Endodermal cell (in vitro differentiated cells): ENCODE measurements at regions not wholly inside any gene's neighbourhood (a gene's known extent, or its start where the extent isn't known, plus 50 kb on each side); places are given as distances from the start of the nearest gene placed in this dataset.
"Not testable (repeated sequence)": the region's sequence is repeated elsewhere in the genome, so short reads cannot be mapped to it uniquely, and the experiment has no call there.

ENCODE experiments used
- DNase-seq: peaks from one replicate; pipeline ENCODE4 v3.0.0-alpha.2; 2017
- H3K27ac ChIP-seq: 2 replicates; pipeline ENCODE4 v1.5.1; 2013; ENCODE audit warnings: mild to moderate bottlenecking, low read depth, low read length, moderate library complexity
- H3K27me3 ChIP-seq: 2 replicates; pipeline ENCODE4 v1.6.1; 2013; ENCODE audit warnings: mild to moderate bottlenecking, low read length, moderate library complexity; ENCODE audit not compliant: insufficient read depth, control insufficient read depth, poor library complexity, severe bottlenecking
- H3K36me3 ChIP-seq: 2 replicates; pipeline ENCODE4 v1.7.0; 2013; ENCODE audit warnings: mild to moderate bottlenecking, low read length, moderate library complexity; ENCODE audit not compliant: control insufficient read depth, insufficient read depth
- H3K4me1 ChIP-seq: one replicate; pipeline ENCODE4 v1.7.0; 2013; ENCODE audit warnings: low read length; ENCODE audit not compliant: control insufficient read depth, insufficient read depth
- H3K4me3 ChIP-seq: 2 replicates; pipeline ENCODE4 v1.5.1; 2013; ENCODE audit warnings: mild to moderate bottlenecking, low read length, moderate library complexity
- H3K9ac ChIP-seq: 2 replicates; pipeline ENCODE4 v1.6.1; 2013; ENCODE audit warnings: mild to moderate bottlenecking, low read length, moderate library complexity; ENCODE audit not compliant: poor library complexity, severe bottlenecking; ENCODE audit errors: extremely low read depth
- H3K9me3 ChIP-seq: 2 replicates; pipeline ENCODE4 v1.6.1; 2013; ENCODE audit warnings: mild to moderate bottlenecking, low read length, moderate library complexity; ENCODE audit not compliant: control insufficient read depth
- H3K27ac Mint-ChIP-seq: 2 replicates; pipeline ENCODE4 v1.8.0; 2020; ENCODE audit warnings: mixed read lengths
- H3K27me3 Mint-ChIP-seq: 2 replicates; pipeline ENCODE4 v1.8.0; 2021; ENCODE audit warnings: mild to moderate bottlenecking, mixed read lengths; ENCODE audit not compliant: insufficient read depth
- H3K36me3 Mint-ChIP-seq: 2 replicates; pipeline ENCODE4 v1.8.0; 2020; ENCODE audit warnings: low read depth, mixed read lengths
- H3K4me1 Mint-ChIP-seq: 2 replicates; pipeline ENCODE4 v1.8.0; 2020; ENCODE audit warnings: mixed read lengths
- H3K4me3 Mint-ChIP-seq: 2 replicates; pipeline ENCODE4 v1.8.0; 2020; ENCODE audit warnings: mild to moderate bottlenecking, moderate library complexity, mixed read lengths
- H3K9me3 Mint-ChIP-seq: 2 replicates; pipeline ENCODE4 v1.8.0; 2020; ENCODE audit warnings: mild to moderate bottlenecking, mixed read lengths
- CTCF ChIP-seq: fragments of 200-600 bp; sonication (generic); conservative IDR thresholded peaks from 2 replicates; pipeline ENCODE4 v1.5.0; 2021; ENCODE audit warnings: antibody characterized with exemption, mild to moderate bottlenecking
- WGBS, 2 experiments: methylation state at CpG; one replicate each; pipeline versions ENCODE4 v1.1.5 to v1.1.7; 2013; ENCODE audit warnings: missing lambda C conversion rate in 2 of 2, mixed read lengths in 1 of 2; ENCODE audit not compliant: insufficient coverage in 1 of 2, insufficient read length in 1 of 2; 5-methylcytosine and 5-hydroxymethylcytosine counted together

DNA sequence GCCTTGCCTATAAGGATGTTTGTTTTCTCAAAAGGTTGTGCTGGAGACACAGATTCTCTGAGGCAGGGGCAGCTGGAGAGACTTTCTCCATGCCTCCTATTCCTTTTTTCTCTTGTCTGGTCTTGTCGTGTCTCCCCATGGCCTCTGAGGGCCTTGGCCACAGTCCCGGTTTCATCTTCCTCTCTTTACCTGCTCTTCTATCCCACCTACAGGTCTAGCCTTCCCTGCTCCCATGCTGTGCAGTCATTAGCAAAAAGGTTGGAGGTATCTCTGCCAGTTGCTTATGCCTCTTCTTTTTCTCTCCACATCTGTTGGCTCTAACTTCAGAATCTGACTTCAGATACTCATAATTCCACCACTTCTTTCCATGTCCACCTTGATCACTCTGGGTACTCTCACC lies 191.1 kb downstream of the IL20RB start:
- no peak overlapping the region for H3K4me3 Mint-ChIP-seq
- no peak overlapping the region for H3K27ac Mint-ChIP-seq
- Histone ChIP-seq H3K27ac (no peak overlapping the region), H3K9me3 (no peaks in the 10 kb centered on the region), H3K36me3 (no peaks in the 10 kb centered on the region), H3K27me3 (no peaks in the 10 kb centered on the region), H3K4me1 (no peaks in the 10 kb centered on the region), H3K4me3 (no peak overlapping the region), H3K9ac (no peak overlapping the region)
- DNase-seq: peak; percentile 73
- peaks cover 25% of the 10 kb centered on the region for H3K4me1 Mint-ChIP-seq
- no peaks in the 10 kb centered on the region for H3K36me3 Mint-ChIP-seq
- no peak for TF ChIP-seq CTCF
- WGBS, 2 experiments: 29 to 55% methylated on average over 2 of the region's 2 CpGs
- H3K9me3 Mint-ChIP-seq: no peaks in the 10 kb centered on the region
- H3K27me3 Mint-ChIP-seq: no peaks in the 10 kb centered on the region

- H3K9ac ChIP-seq: no peak overlapping the region
- Mint-ChIP-seq H3K27ac (no peak overlapping the region), H3K36me3 (no peaks in the 10 kb centered on the region), H3K27me3 (no peaks in the 10 kb centered on the region), H3K4me1 (peaks cover 27% of the 10 kb centered on the region), H3K4me3 (no peak overlapping the region), H3K9me3 (no peaks in the 10 kb centered on the region)
- TF ChIP-seq CTCF: no peak
- no peaks in the 10 kb centered on the region for H3K9me3 ChIP-seq
- WGBS, 2 experiments: 85 to 86% methylated on average over 5 of the region's 5 CpGs
- H3K4me1 ChIP-seq: peaks cover under 1% of the 10 kb centered on the region
- no peak overlapping the region for H3K27ac ChIP-seq
- H3K36me3 ChIP-seq: no peaks in the 10 kb centered on the region
- no peaks in the 10 kb centered on the region for H3K27me3 ChIP-seq
- DNase-seq: peak; percentile 53
- H3K4me3 ChIP-seq: no peak overlapping the region
Observed at GRCh38 chr3:137150825-137151224, 193.0 kb downstream of the IL20RB start.

GRCh38 chr3:137153046-137153445 lies 195.3 kb downstream of the IL20RB start:
- not testable (repeated sequence) for H3K9me3 ChIP-seq, H3K9me3 Mint-ChIP-seq, H3K27ac Mint-ChIP-seq, H3K36me3 ChIP-seq, H3K9ac ChIP-seq, H3K4me3 ChIP-seq, DNase-seq, H3K4me3 Mint-ChIP-seq, H3K36me3 Mint-ChIP-seq, H3K4me1 ChIP-seq, H3K27me3 ChIP-seq, H3K27me3 Mint-ChIP-seq, H3K27ac ChIP-seq
- H3K4me1 Mint-ChIP-seq: peaks cover 42% of the 10 kb centered on the region
- WGBS, 2 experiments: 83 to 99% methylated on average over 1 to 5 of the region's 5 CpGs

GRCh38 chr3:137163241-137163871 lies 205.6 kb downstream of the IL20RB start:
- no peaks in the 10 kb centered on the region for H3K36me3 ChIP-seq
- H3K27ac ChIP-seq: peak overlapping the region; percentile 73
- Mint-ChIP-seq H3K27me3 (no peaks in the 10 kb centered on the region), H3K4me3 (no peak overlapping the region), H3K27ac (peak overlapping the region; percentile 29), H3K4me1 (peaks cover 15% of the 10 kb centered on the region), H3K36me3 (no peaks in the 10 kb centered on the region), H3K9me3 (no peaks in the 10 kb centered on the region)
- no peaks in the 10 kb centered on the region for H3K4me1 ChIP-seq
- no peaks in the 10 kb centered on the region for H3K27me3 ChIP-seq
- 68 to 79% methylated on average over 2 to 5 of the region's 6 CpGs for WGBS, 2 experiments
- DNase-seq: peak; percentile 59
- no peaks in the 10 kb centered on the region for H3K9me3 ChIP-seq
- no peak for TF ChIP-seq CTCF
- H3K9ac ChIP-seq: no peak overlapping the region
- no peak overlapping the region for H3K4me3 ChIP-seq
